ENCODE measurements at regions not wholly inside any gene's neighbourhood (a gene's known extent, or its start where the extent isn't known, plus 50 kb on each side); places are given as distances from the start of the nearest gene placed in this dataset.

- no peak overlapping the region for H3K4me2 ChIP-seq (ENCODE audit: low read length)
- no peaks in the 10 kb centered on the region for H3K9me2 ChIP-seq (ENCODE audit: insufficient read depth, low read length)
- no peak overlapping the region for H3K9ac ChIP-seq (ENCODE audit: low read length)
- H4K20me1 ChIP-seq (ENCODE audit: insufficient read depth): no peaks in the 10 kb centered on the region
- no peaks in the 10 kb centered on the region for H3K36me3 ChIP-seq (ENCODE audit: insufficient read depth, low read length)
- TF ChIP-seq CTCF (IDR thresholded peaks at IDR 0.05; ENCODE audit: poor library complexity, severe bottlenecking) (no peak), POLR2AphosphoS5 (IDR thresholded peaks at IDR 0.05) (no peak), MXI1 (conservative IDR thresholded peaks at IDR 0.05; ENCODE audit: poor library complexity, severe bottlenecking) (no peak), RAD21 (conservative IDR thresholded peaks at IDR 0.05) (no peak), TAF1 (IDR thresholded peaks at IDR 0.05; ENCODE audit: low read depth) (no peak)
- H3F3A ChIP-seq (ENCODE audit: insufficient read depth, low read length, poor library complexity, severe bottlenecking): no peaks in the 10 kb centered on the region
- no peaks in the 10 kb centered on the region for H3K27me3 ChIP-seq (ENCODE audit: insufficient read depth, low read depth, low read length)
- no peak overlapping the region for H2AFZ ChIP-seq (ENCODE audit: low read depth, low read length)
- no peak overlapping the region for H3K4me3 ChIP-seq (ENCODE audit: low read length)
- no peaks in the 10 kb centered on the region for H3K79me2 ChIP-seq (replicated peaks; ENCODE audit: insufficient read depth, low read length)
- no peaks in the 10 kb centered on the region for H3K9me3 ChIP-seq (ENCODE audit: low read length)
- no peak overlapping the region for H3K27ac ChIP-seq (ENCODE audit: low read length)
Measured at GRCh38 chr1:93733340-93733739, 51.7 kb upstream of the BCAR3 start.

GRCh38 chr1:93732514-93732913, 50.9 kb upstream of the BCAR3 start:
- Histone ChIP-seq H3K27me3 (ENCODE audit: insufficient read depth, low read depth, low read length) (no peaks in the 10 kb centered on the region), H3K9ac (ENCODE audit: low read length) (no peak overlapping the region), H2AFZ (ENCODE audit: low read depth, low read length) (no peak overlapping the region), H3K9me3 (ENCODE audit: low read length) (no peaks in the 10 kb centered on the region), H3F3A (ENCODE audit: insufficient read depth, low read length, poor library complexity, severe bottlenecking) (no peaks in the 10 kb centered on the region), H3K4me3 (ENCODE audit: low read length) (no peak overlapping the region), H3K36me3 (ENCODE audit: insufficient read depth, low read length) (no peaks in the 10 kb centered on the region), H3K4me2 (ENCODE audit: low read length) (no peak overlapping the region), H4K20me1 (ENCODE audit: insufficient read depth) (no peaks in the 10 kb centered on the region), H3K27ac (ENCODE audit: low read length) (no peak overlapping the region), H3K9me2 (ENCODE audit: insufficient read depth, low read length) (no peaks in the 10 kb centered on the region), H3K79me2 (replicated peaks; ENCODE audit: insufficient read depth, low read length) (no peaks in the 10 kb centered on the region)
- no peak for TF ChIP-seq SMC3 (conservative IDR thresholded peaks at IDR 0.05; ENCODE audit: poor library complexity)

All from neural cell (in vitro differentiated cells).